Stimulated activated CD8-positive, alpha-beta memory T cell treated with anti-CD3 and anti-CD28 coated beads, Interleukin-15, amount 100 ng/mL, for 48 hours (primary cell): ENCODE measurements at regions not wholly inside any gene's neighbourhood (a gene's known extent, or its start where the extent isn't known, plus 50 kb on each side); places are given as distances from the start of the nearest gene placed in this dataset.
"Not testable (repeated sequence)": the region's sequence is repeated elsewhere in the genome, so short reads cannot be mapped to it uniquely, and the experiment has no call there.

Source experiments
- DNase-seq, 2 donors: peaks; one replicate each; pipeline ENCODE4 v3.0.0-alpha.2; 2020; ENCODE audit warnings: low read depth in 2 of 2

DNA sequence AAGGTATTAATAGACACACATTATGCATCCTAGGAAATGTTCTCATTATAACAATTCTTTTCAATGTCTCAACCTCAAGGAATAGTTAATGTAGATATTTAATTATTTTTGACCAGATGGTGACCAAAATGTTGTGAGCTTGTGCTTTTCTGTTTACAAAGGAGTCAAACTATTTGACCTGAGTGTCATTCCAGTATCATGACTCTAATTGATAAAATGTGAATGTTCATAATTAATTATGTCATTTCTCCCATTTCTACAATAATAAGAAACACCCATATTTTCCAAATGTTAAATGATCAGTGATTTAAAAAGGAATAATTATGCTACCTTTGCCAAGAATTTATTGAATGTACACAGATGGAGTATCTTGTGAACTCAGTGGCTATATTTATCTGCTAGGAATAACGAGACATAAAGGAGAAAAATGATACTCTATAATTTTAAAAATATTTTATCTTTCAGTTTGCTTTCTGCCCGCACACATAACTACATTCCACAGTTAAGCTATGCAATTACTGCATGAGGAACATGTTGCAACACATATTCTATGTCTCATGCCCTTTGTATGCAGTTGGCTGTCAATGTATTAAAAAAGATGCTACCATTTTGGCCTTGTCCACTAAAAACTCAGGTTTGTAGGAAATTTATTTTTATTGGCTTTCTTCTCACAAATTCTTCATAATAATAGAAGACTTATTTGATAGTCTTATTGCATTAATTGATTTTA lies 376.7 kb upstream of the CCDC179 start:
- DNase-seq, result no peak

- DNase-seq, result no peak
Measured at GRCh38 chr11:23252426-23252825, 392.2 kb upstream of the CCDC179 start.

DNA sequence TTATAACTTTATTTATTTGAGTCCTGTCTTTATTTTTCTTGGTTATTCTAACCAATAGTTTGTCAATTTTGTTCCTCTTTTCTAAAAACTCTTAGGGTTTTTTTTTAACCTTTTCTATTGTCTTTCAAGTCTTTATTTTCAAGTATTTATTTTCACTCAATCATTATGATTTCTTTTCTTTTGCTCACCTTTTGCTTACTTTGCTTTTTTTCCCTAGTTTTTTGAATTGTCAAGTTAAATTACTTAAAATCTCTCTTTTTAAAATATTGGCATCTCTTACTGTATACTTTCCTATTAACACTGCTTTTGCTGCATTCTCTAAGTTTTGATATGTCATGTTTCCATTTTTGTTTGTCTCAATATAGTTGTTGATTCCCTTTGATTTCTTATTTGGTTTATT lies 396.8 kb upstream of the CCDC179 start:
- DNase-seq, result no peak

DNA sequence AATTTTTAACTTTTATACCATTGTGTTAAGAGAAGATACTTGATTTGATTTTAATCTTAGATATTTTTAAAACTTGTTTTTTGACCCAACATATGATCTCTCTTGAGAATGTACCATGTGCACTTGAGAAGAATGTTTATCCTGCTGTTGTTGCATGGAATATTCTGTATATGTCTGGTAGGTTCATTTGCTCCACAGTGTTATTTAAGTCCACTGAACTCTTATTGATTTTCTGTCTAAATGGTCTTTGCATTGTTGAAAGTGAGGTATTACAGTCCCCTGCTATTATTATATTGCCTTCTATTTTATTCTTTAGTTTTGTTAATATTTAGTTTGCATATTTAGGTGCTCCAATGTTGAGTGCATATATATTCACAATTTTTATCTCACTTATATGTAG lies 397.3 kb upstream of the CCDC179 start:
- no peak for DNase-seq

- no peak for DNase-seq
Measured at GRCh38 chr11:23263466-23263865, 403.2 kb upstream of the CCDC179 start.

- DNase-seq, result no peak
Measured at GRCh38 chr11:23272095-23272494, 411.8 kb upstream of the CCDC179 start.

GRCh38 chr11:23278121-23278520 lies 417.8 kb upstream of the CCDC179 start:
- no peak for DNase-seq

DNA sequence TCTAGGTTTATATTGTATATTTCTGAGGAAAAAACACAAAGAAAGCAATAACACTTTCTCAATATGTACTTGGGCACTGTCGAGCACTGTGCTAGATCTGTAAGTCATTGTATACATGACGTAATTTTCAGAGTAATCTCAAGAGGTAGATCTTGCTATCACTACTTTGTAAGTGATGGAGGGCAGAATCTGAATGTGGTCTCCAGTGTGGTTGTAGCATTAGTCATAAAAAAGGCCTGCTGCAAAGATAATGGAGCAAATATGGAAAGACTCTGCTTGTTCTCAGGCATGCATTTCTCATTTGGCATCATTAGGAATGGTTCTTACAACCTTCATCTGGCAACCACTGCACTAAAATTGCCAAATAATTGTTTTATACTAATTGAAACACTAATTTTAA lies 419.8 kb upstream of the CCDC179 start:
- DNase-seq, result no peak

DNA sequence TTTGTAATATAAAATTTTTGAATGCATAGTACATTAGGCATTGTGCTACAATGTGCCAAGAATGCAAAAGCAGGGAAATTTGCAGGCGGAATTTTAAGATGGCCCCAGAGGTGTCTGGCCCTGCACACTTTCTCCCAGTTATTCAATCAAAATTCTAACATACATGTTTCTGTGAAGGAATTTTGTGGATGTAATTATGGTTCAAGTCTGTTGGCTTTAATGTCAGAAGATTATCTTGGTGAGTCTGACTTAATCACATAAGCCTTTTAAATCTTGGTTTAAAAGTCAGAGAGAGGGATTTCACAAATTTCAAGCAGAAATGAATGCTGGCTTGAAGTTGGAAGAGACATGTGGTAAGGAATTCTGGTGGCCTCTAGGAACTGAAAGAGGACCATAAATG lies 423.4 kb upstream of the CCDC179 start:
- DNase-seq, result no peak

GRCh38 chr11:23284631-23285030 lies 424.4 kb upstream of the CCDC179 start:
- DNase-seq, result no peak

DNA sequence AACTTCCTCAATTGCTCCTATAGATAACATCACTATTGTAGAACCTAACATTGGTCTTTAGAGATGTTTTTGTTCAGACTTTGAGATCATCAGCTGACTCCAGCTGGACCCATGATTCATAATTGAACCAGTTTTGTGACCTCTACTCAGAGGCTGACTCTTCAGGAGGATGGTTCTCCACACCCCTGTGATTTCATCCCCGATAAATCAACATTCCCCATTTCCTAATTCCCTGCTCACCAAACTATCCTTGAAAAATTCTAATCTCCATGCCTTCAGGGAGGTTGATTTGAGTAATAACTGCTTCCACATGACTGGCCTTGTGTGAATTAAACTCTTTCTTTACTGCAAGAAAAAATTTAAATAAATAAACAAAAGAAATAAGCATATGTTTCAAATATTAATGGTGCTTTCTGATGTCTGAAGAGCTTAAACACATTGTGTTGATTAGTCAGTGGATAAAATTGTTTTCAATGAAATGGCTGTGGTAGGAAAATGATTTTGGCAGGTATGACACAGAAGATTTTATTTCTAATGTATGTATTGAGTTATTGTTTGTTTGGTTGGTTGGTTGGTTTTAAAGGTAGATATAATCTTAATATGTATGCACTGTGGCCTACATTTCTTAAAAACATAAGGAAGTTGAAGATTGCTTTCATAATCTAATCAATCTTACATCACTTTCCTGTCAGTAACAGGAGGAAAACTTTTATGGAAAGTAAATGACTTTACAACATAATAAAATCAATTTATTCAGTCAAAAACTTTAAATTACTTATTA lies 427.9 kb upstream of the CCDC179 start:
- no peak for DNase-seq

DNA sequence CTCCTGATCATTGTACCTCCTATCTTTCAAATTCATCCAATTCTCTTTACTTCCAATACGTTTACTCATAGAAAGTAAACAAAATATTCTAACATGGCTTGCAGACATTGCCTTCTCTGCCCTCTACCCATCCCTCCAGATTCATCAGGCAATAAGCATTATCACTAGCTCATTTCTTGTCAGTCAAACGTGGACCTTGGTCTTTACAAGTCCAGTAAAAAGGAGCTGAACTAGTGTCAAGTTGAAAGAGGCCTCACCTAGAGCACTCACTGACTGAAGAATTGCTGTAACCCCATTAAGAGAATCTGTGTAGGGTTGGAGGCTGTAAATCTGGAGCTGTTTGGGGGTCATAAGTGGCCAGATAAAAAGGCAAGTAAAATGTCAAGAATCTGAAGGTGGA lies 435.0 kb upstream of the CCDC179 start:
- no peak for DNase-seq

DNA sequence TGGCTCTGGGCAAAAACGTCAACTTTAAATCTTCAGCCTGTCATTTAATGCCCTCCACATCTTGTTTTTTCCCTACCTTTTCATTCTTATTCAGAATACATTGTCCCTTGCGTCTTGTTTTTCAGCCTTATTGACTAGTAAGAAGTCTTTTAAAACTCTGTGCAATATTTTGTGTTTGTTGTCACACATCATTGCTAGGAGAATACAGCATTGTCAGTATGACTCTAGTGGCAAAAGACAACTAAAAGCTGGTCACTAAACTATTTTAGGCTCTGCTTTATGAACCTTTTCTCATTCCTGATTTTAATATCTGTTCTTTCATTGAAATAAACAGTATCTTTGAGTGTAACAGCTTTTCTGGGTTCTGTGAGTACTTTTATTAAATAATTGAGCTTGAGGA lies 447.8 kb upstream of the CCDC179 start:
- DNase-seq, result no peak

DNA sequence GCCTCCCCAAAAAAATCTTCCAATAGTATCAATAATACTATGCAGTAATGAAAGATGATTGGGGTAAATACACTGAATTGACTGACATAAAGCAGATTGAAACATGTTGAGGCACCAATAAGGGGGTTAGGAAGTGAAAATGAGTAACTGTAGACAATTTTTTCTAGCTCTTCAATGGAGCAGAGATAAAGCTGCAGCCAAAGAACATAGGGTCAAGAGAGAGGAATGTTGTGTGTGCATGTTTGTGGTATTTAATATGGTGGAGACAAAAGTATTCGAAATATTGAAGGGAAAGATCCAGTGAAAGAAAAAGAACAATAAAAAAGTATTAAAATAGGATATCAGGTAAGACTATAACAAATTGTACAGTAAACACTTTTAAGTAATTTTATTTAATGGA lies 450.0 kb upstream of the CCDC179 start:
- no peak for DNase-seq

GRCh38 chr11:23311986-23312940 lies 452.0 kb upstream of the CCDC179 start:
- no peak for DNase-seq

GRCh38 chr11:23313001-23313400 lies 452.7 kb upstream of the CCDC179 start:
- no peak for DNase-seq

DNA sequence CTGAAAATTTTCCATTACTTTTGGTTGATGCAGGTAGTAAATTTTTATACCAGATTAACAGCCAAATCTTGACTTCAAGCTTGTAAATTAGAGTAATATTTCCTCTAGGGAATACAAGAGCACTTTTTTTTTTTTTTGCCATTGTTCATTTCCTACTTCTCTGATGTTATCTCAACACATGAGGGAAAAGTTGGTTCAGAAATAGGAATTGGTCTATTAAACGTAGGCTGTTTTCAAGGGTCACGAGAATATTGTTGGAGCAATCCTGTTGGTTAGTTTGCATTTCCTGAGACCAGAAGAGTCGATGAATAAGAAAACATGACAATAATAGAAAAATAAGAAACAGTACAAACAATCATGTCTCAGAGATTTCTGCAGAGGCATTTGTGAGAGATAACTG lies 453.9 kb upstream of the CCDC179 start:
- DNase-seq, result no peak

GRCh38 chr11:23315286-23315685 lies 455.0 kb upstream of the CCDC179 start:
- no peak for DNase-seq

DNA sequence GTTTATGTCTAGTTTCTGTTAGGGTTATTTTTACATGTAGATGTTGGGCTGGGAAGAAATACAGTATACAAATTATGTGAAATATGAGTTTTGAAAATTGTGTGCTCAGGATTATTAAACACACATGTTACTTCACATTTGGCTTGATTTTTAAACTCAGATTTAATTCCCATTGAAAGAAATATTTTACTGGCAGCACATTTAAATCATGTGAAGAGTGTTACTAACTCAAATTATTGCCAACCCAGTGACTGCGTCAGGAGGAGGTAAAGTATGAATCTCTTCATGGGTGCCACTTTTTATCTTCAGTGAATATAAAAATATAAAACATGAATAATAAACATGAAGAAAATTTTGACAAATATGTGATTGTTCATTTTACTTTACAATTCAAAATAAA lies 457.5 kb upstream of the CCDC179 start:
- no peak for DNase-seq

GRCh38 chr11:23318670-23319069 lies 458.4 kb upstream of the CCDC179 start:
- DNase-seq, result no peak

- no peak for DNase-seq
Measured at GRCh38 chr11:23320131-23320530, 459.9 kb upstream of the CCDC179 start.

DNA sequence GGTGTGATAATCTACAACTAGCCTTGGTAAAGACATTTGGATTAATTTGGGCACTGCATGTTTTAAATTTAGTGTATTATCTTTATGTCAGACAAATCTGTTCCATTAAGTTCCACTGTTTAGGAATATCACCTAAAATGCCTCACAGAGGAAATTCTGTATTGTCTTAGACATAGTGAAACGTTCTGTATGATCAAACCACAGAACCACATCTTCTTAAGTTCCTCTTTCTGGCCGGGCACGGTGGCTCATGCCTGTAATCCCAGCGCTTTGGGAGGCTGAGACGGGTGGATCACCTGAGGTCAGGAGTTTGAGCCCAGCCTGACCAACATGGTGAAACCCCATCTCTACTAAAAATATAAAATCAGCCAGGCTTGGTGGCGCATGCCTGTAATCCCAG lies 475.3 kb upstream of the CCDC179 start:
- not testable (repeated sequence) for DNase-seq
